ENCODE measurements at regions not wholly inside any gene's neighbourhood (a gene's known extent, or its start where the extent isn't known, plus 50 kb on each side); places are given as distances from the start of the nearest gene placed in this dataset.

DNA sequence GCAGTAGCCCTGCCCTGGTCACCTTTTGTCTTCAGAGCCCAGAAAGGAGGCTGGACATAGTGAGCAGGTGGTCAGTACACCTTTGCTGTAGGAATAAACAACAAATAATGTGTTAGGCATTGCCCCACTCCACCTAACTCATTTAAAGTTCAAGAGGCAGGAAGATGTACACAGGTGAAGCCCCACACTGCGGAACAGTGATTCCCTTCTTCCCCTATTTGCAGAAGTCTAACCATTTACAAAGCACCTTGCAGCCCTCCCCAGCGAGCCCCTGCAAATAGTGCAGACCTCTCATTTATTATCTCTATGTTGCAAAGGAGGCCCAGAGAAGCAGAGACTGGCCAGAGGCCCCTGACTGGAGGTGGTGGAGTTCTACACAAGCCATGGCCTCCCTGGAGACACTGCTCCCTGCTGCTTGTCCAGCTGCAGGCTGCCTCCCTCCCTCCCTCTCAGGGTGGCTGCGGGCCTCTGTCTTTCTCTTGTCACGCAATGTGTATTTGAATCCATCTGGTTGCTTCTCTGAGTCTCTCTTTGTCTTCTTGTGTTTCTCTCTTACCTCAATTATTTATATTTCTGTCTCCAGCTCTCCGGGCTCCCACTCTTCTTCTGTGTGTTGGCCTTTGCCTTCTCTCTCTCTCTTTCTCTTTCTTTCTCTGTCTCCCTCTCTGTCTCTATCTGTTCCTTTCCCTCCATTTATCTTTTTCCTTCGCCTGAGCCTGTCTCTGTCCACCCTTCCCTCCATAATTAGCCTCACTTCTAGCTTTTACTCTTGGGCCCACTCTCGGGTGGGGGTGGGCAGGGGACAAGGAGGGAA, 59.1 kb upstream of the PRDM11 start:
- peaks cover 8% of the 10 kb centered on the region for H3K4me1 ChIP-seq (ENCODE audit: control insufficient read depth, insufficient read depth, low read length)
- H3K9ac ChIP-seq (ENCODE audit: low read length), result no peak overlapping the region
- H3K36me3 ChIP-seq (ENCODE audit: control insufficient read depth, insufficient read depth, low read length), result no peaks in the 10 kb centered on the region
- H3K9me3 ChIP-seq (ENCODE audit: control insufficient read depth, low read length), result no peaks in the 10 kb centered on the region
- H3K27me3 ChIP-seq (ENCODE audit: control insufficient read depth, insufficient read depth, low read length), result peaks cover 3% of the 10 kb centered on the region
- H3K4me3 ChIP-seq (ENCODE audit: low read length), result no peak overlapping the region

DNA sequence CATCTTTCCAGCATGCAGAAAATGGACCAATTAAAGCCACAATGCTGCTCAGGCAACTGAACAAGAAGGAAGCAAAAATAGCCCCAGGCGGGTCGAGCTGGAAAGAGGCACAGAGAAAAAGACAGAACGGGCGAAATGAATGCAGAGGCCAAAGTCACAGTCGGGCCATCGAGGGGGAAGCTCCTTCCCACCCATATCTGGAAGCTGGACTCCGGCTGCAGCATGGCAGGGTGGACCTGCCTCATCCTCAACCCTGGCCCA, 58.6 kb upstream of the PRDM11 start:
- no peak overlapping the region for H3K9ac ChIP-seq (ENCODE audit: low read length)
- no peak overlapping the region for H3K4me3 ChIP-seq (ENCODE audit: low read length)
- H3K4me1 ChIP-seq (ENCODE audit: control insufficient read depth, insufficient read depth, low read length), result peaks cover 8% of the 10 kb centered on the region
- no peaks in the 10 kb centered on the region for H3K9me3 ChIP-seq (ENCODE audit: control insufficient read depth, low read length)
- no peaks in the 10 kb centered on the region for H3K27me3 ChIP-seq (ENCODE audit: control insufficient read depth, insufficient read depth, low read length)
- H3K36me3 ChIP-seq (ENCODE audit: control insufficient read depth, insufficient read depth, low read length), result no peaks in the 10 kb centered on the region

DNA sequence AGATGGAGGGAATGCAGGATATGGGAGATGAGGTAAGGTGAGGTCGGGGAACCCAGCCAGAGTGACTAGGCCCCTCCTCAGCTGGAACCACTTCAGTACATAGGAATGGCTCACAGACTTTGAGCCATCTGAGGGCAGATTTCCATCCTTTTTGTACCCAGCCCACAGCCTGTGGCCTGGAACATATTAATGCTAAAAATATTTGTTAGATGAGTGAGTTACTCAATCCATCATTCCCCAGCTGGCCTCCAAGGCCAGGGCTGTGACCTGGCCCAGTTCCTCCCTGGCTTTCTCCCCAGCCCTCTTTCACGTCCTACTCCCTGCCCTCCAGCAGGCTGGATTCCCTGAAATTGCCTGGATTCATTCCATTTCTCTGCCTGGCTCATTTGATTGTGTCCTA, 57.2 kb upstream of the PRDM11 start:
- no peaks in the 10 kb centered on the region for H3K27me3 ChIP-seq (ENCODE audit: control insufficient read depth, insufficient read depth, low read length)
- H3K4me1 ChIP-seq (ENCODE audit: control insufficient read depth, insufficient read depth, low read length), result peaks cover 8% of the 10 kb centered on the region
- H3K9me3 ChIP-seq (ENCODE audit: control insufficient read depth, low read length), result no peaks in the 10 kb centered on the region
- H3K36me3 ChIP-seq (ENCODE audit: control insufficient read depth, insufficient read depth, low read length), result no peaks in the 10 kb centered on the region
- H3K9ac ChIP-seq (ENCODE audit: low read length), result no peak overlapping the region
- no peak overlapping the region for H3K4me3 ChIP-seq (ENCODE audit: low read length)

GRCh38 chr11:45089676-45090499, 56.6 kb upstream of the PRDM11 start:
- Histone ChIP-seq H3K9ac (ENCODE audit: low read length) (no peak overlapping the region), H3K27me3 (ENCODE audit: control insufficient read depth, insufficient read depth, low read length) (no peaks in the 10 kb centered on the region), H3K4me1 (ENCODE audit: control insufficient read depth, insufficient read depth, low read length) (peaks cover 8% of the 10 kb centered on the region), H3K4me3 (ENCODE audit: low read length) (no peak overlapping the region), H3K9me3 (ENCODE audit: control insufficient read depth, low read length) (no peaks in the 10 kb centered on the region), H3K36me3 (ENCODE audit: control insufficient read depth, insufficient read depth, low read length) (no peaks in the 10 kb centered on the region)

- Histone ChIP-seq H3K27me3 (ENCODE audit: control insufficient read depth, insufficient read depth, low read length) (no peaks in the 10 kb centered on the region), H3K4me3 (ENCODE audit: low read length) (no peak overlapping the region), H3K9ac (ENCODE audit: low read length) (no peak overlapping the region), H3K36me3 (ENCODE audit: control insufficient read depth, insufficient read depth, low read length) (no peaks in the 10 kb centered on the region), H3K9me3 (ENCODE audit: control insufficient read depth, low read length) (no peaks in the 10 kb centered on the region), H3K4me1 (ENCODE audit: control insufficient read depth, insufficient read depth, low read length) (peaks cover 8% of the 10 kb centered on the region)
Measured at GRCh38 chr11:45090607-45091006, 55.8 kb upstream of the PRDM11 start.

DNA sequence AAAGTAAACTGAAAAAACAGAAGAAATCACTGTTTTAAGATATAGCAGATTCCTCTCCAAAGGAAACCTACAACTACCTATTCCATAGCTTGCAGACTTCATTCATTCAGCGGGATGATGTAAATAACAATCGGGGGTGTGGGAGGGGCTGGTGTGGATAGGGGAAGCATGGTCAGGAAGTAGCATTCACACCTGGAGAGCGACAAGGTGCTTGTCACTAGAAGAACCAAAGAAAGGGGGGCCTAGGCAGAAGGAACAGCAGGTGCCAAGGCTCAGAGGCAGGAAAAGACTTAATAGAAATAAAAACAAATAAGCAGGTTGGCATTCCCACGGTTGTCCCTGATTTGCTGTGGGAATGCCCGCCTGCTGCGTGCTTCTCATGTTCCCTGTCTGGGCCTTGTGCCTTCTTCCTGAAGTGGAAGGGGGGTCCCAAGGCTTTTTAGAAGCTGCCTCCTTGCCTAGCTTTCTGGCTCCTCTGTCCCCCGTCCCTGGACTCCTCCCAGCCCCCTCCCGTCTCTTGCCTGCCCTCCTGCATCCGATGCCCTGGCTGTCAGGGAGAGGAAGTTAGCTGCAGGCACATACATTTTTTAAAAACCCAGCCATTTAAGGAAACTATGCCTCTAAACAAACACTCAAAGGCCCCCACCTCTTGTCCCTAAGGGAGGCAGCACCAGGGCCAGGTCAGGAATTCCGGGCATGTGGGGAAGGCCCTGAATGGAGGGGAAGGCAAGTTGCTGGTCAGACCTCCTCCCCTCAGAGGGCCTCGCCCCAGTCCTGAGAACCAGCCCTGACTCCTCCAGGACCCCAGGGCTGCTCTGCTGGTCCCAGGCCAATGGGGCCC, 54.7 kb upstream of the PRDM11 start:
- H3K27me3 ChIP-seq (ENCODE audit: control insufficient read depth, insufficient read depth, low read length), result no peaks in the 10 kb centered on the region
- H3K4me1 ChIP-seq (ENCODE audit: control insufficient read depth, insufficient read depth, low read length), result peaks cover 7% of the 10 kb centered on the region
- no peaks in the 10 kb centered on the region for H3K9me3 ChIP-seq (ENCODE audit: control insufficient read depth, low read length)
- no peaks in the 10 kb centered on the region for H3K36me3 ChIP-seq (ENCODE audit: control insufficient read depth, insufficient read depth, low read length)
- no peak overlapping the region for H3K4me3 ChIP-seq (ENCODE audit: low read length)
- no peak overlapping the region for H3K9ac ChIP-seq (ENCODE audit: low read length)

DNA sequence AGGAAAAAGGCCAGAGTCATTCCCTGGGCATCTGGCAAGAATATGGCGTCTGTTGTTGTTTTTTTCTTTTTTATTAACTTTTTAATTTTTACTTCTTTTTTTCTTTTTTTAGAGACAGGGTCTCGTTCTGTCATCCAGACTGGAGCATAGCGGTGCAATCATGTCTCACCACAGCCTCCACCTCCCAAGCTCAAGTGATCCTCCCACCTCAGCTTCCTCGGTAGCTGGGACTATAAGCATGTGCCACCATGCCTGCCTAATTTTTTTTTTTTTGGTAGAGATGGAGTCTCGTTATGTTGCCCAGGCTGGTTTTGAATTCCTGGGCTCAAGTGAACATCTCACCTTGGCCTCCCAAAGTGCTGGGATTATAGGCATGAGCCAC, 54.0 kb upstream of the PRDM11 start:
- Histone ChIP-seq H3K9me3 (ENCODE audit: control insufficient read depth, low read length) (no peaks in the 10 kb centered on the region), H3K4me3 (ENCODE audit: low read length) (no peak overlapping the region), H3K36me3 (ENCODE audit: control insufficient read depth, insufficient read depth, low read length) (no peaks in the 10 kb centered on the region), H3K27me3 (ENCODE audit: control insufficient read depth, insufficient read depth, low read length) (no peaks in the 10 kb centered on the region), H3K4me1 (ENCODE audit: control insufficient read depth, insufficient read depth, low read length) (peaks cover 4% of the 10 kb centered on the region), H3K9ac (ENCODE audit: low read length) (no peak overlapping the region)

- peaks cover 4% of the 10 kb centered on the region for H3K4me1 ChIP-seq (ENCODE audit: control insufficient read depth, insufficient read depth, low read length)
Measured at GRCh38 chr11:45092901-45093760, 53.3 kb upstream of the PRDM11 start.

DNA sequence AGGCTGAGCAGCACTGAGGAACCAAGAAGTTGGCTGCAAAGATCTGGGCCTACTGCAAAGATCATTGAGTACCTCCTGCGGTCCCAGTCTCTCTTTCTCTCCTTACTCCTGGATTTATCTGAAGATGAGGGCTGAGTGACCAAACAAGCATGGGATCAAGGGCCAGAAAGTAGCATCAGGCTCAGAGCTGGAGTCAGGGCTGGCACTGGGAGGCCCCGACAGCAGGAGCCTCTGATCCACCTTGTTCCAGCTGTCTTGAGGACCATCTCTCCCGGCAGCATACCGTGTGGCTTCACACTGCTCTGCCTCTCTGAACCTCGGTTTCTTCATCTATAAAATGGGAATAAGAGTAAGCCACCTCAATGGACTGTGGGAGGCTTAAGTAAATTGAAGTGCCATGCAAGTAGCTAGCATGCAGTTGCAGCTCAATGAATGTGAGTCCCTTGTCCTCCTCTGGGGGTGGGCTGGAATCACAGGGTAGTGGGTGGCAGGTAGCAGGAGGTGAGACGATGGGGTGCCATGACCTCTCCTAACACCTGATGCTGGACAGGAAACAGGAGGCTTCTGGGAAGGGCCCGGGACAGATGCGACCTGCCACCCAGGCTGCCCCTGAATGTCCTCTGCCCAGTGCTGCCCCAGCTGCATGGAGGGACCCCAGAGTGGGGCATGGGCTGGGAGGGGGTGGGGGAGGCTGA, 52.5 kb upstream of the PRDM11 start:
- peaks cover 4% of the 10 kb centered on the region for H3K27me3 ChIP-seq (ENCODE audit: control insufficient read depth, insufficient read depth, low read length)
- H3K4me3 ChIP-seq (ENCODE audit: low read length), result no peak overlapping the region
- no peak overlapping the region for H3K9ac ChIP-seq (ENCODE audit: low read length)
- H3K9me3 ChIP-seq (ENCODE audit: control insufficient read depth, low read length), result no peaks in the 10 kb centered on the region
- peaks cover 4% of the 10 kb centered on the region for H3K4me1 ChIP-seq (ENCODE audit: control insufficient read depth, insufficient read depth, low read length)
- H3K36me3 ChIP-seq (ENCODE audit: control insufficient read depth, insufficient read depth, low read length), result no peaks in the 10 kb centered on the region

More at GRCh38 chr11:45092901-45093760, 53.3 kb upstream of the PRDM11 start:
- no peak overlapping the region for H3K4me3 ChIP-seq (ENCODE audit: low read length)
- no peaks in the 10 kb centered on the region for H3K36me3 ChIP-seq (ENCODE audit: control insufficient read depth, insufficient read depth, low read length)
- no peaks in the 10 kb centered on the region for H3K27me3 ChIP-seq (ENCODE audit: control insufficient read depth, insufficient read depth, low read length)
- no peaks in the 10 kb centered on the region for H3K9me3 ChIP-seq (ENCODE audit: control insufficient read depth, low read length)
- H3K9ac ChIP-seq (ENCODE audit: low read length), result no peak overlapping the region

DNA sequence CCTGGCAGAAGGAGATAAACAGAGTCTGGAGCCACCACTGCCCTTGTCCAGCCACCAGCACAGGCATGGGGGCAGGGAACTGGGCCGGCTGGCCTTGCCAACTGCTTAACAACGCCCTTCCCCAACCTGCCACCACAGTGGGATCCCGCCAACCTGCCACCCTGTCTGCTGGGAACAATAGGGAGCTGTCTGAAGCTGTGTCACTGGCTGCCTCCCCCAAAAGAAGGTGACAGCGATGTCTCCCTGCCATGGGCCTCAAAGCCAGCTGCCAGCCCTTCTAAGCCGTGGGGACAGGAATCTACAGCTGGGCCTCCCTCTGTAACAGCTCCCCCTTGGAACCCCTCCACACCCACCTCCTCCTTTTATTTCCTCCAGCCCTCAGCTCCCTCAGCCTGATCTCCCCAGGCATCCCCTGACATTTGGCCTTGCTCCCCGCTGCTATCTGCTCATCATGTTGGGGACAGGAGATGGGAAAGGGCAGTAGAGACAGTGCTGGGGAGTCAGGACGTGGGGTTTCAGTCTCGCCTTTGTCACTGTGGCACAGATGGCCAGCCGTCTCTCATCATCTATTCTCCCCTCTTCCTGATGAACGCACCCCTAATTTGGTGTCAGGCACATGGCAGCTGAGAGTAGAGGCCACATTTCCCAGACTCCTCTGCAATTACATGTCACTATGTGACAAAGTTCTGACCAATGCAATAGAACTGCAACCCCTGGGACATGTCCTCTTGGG, 51.3 kb upstream of the PRDM11 start:
- Histone ChIP-seq H3K27me3 (ENCODE audit: control insufficient read depth, insufficient read depth, low read length) (peaks cover 5% of the 10 kb centered on the region), H3K9ac (ENCODE audit: low read length) (no peak overlapping the region)

GRCh38 chr11:45095691-45096010, 50.8 kb upstream of the PRDM11 start:
- Histone ChIP-seq H3K36me3 (ENCODE audit: control insufficient read depth, insufficient read depth, low read length) (no peaks in the 10 kb centered on the region), H3K9ac (ENCODE audit: low read length) (no peak overlapping the region), H3K4me3 (ENCODE audit: low read length) (no peak overlapping the region), H3K9me3 (ENCODE audit: control insufficient read depth, low read length) (no peaks in the 10 kb centered on the region), H3K27me3 (ENCODE audit: control insufficient read depth, insufficient read depth, low read length) (peaks cover 5% of the 10 kb centered on the region), H3K4me1 (ENCODE audit: control insufficient read depth, insufficient read depth, low read length) (no peaks in the 10 kb centered on the region)

More for the DNA sequence above, 51.3 kb upstream of the PRDM11 start:
- H3K4me1 ChIP-seq (ENCODE audit: control insufficient read depth, insufficient read depth, low read length), result no peaks in the 10 kb centered on the region
- H3K9me3 ChIP-seq (ENCODE audit: control insufficient read depth, low read length), result no peaks in the 10 kb centered on the region
- H3K4me3 ChIP-seq (ENCODE audit: low read length), result no peak overlapping the region
- H3K36me3 ChIP-seq (ENCODE audit: control insufficient read depth, insufficient read depth, low read length), result no peaks in the 10 kb centered on the region
